IPS DF 4.7 (cell line): ENCODE measurements at regions not wholly inside any gene's neighbourhood (a gene's known extent, or its start where the extent isn't known, plus 50 kb on each side); places are given as distances from the start of the nearest gene placed in this dataset.

Experiments
- DNase-seq: peaks from one replicate; pipeline ENCODE4 v3.0.0-alpha.2; 2013; ENCODE audit warnings: low spot score; ENCODE audit errors: extremely low read depth

DNA sequence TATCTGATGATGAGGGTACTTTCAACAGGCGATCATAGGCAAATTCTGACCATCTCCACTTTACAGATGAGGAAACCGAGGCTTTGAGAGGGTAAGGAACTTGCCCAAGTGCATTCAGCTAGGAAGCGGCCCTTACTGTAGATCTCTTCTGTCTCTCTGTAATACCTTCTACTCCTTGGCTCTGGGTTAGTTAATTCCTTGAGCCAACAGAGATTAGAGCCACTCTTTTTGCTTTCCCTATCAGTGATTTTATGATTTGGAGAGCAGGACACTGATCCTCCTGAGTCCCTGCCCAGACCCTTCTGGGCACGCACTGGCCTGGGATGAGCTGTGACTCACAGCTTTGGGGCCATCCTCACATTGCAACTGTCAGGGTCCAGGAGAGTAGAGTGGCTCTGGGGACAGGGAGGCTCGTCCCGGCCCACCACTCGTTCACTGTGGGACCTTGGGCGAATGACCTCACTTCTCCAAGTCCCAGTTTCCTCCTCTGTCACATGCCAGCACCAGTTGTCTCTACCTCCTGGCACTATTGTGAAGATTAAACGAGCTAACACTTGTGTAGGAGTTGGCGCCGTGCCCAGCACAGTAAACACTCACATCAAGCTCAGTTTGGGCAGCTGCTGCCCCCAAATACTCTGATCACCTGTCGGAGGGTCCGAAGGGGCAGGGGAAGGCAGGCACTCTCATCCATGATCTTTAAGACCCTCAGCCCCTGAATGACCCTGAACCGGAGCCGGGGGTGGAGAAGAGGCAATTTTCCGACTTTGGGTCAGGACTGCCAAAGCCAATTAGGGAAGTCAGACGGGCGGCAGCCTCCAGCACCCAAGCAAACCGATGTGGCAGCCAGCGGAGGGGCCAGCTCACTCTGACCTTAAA is 235.0 kb downstream of the MIAT start:
- DNase-seq, result no peak

DNA sequence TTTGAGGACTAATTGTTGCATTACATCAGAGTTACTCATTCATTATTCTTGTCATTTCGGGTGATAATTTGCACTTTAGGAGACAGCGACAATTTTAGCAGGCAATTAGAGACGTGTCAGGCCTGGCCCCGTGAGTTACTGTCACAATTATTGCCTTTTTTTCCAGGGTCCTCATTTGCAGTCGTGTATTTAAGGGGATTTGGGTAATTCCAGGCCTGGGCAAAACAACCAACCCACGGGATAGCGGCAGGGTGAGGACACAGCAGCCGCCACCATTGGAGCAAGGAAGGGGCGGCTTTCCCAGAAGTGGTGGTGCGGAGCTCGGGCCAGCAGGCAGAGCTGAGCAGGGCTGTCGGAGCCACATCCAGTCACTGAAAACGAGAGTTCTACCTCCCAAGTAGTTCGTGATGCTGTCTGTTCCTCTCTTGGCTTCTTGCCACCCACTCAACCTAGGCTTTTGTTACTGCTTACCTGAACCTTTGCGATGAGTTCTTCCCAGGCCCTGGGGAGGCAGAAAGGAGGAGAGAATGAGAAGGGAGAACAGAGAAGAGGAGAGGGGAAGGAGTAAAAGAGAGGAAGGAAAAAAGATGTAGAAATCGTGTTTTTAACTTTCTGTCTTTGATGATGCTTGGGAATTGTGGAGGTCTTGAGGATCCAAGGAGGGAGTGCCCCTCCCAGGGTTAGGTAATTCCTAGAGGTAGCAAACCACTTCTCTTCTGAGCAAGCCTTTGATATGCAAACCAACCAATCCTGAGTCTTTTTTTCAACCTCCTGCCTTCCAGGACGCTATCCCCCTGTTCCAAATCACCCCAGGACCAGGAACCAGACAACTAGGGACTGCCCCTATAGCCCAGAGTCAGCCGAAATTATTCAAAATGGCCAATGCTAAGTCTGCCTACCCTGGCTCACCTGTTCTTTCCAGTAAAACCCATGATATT is 236.1 kb downstream of the MIAT start:
- no peak for DNase-seq

DNA sequence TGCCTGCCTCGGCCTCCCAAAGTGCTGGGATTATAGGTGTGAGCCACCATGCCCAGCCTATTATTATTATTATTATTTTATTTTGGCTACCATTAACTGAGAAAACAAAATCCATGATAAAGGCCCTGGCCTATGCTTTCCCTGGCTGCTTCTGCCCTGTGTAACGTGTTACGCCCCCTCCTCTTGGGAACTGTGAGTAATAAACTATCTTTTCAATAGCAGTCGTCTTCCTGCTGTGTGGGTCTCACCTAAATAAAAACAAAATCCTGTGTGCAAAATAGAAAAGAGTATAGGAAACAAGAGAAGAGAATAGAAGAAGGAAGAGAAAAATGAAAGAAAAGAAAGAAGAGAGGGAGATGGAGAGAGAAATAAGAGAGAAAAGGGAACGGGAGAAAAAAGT is 237.0 kb downstream of the MIAT start:
- no peak for DNase-seq

- DNase-seq, result no peak
Measured at GRCh38 chr22:26894766-26895485, 237.5 kb downstream of the MIAT start.

DNA sequence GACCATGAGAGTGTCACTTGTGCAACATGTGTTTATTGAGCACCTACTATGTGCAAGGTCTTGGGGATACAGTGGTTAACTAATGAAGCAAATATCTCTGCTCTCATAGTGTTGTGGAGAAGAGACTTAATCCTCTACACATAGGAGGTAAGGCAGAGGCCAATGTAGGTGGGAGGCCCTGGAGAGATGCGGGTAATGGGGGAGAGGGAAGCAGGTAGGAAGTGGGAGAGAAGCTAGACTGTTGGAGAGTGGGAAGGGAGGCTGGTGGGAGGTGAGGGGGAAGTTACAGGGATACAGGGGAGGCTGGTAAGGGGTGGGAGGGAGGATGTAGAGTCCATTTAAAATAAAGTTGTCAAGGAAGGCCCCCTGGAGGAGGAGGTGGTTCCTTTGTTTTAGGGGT is 240.0 kb downstream of the MIAT start:
- no peak for DNase-seq

GRCh38 chr22:26898946-26899605 is 241.7 kb downstream of the MIAT start:
- no peak for DNase-seq

GRCh38 chr22:26900787-26901186 is 243.4 kb downstream of the MIAT start:
- no peak for DNase-seq

DNA sequence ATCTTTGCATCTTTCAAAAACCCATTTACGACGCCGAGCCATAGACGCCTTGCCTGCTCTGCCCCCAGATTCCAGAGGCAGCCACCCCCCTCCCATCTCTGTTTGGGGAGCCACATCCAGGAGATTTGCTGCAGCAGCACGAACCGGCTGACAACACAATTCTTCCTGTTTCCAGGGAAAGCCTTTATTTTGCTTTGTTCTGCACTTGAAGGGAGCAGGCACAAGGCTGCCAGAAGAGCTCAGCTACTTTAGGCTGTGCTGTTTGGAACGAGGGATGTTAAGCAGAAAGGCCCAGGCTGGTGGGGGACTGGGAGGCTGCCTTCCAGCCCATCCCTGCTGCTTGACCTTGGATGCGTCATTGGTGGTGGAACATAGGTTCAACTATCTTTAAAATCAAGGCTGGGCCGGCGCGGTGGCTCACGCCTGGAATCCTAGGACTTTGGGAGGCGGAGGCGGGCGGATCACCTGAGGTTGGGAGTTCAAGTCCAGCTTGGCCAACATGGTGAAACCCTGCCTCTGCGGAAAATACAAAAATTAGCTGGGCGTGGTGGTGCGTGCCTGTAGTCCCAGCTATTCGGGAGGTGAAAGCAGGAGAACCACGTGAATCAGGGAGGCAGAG is 243.9 kb downstream of the MIAT start:
- DNase-seq, result no peak

- no peak for DNase-seq
Measured at GRCh38 chr22:26902401-26903029, 245.1 kb downstream of the MIAT start.

DNA sequence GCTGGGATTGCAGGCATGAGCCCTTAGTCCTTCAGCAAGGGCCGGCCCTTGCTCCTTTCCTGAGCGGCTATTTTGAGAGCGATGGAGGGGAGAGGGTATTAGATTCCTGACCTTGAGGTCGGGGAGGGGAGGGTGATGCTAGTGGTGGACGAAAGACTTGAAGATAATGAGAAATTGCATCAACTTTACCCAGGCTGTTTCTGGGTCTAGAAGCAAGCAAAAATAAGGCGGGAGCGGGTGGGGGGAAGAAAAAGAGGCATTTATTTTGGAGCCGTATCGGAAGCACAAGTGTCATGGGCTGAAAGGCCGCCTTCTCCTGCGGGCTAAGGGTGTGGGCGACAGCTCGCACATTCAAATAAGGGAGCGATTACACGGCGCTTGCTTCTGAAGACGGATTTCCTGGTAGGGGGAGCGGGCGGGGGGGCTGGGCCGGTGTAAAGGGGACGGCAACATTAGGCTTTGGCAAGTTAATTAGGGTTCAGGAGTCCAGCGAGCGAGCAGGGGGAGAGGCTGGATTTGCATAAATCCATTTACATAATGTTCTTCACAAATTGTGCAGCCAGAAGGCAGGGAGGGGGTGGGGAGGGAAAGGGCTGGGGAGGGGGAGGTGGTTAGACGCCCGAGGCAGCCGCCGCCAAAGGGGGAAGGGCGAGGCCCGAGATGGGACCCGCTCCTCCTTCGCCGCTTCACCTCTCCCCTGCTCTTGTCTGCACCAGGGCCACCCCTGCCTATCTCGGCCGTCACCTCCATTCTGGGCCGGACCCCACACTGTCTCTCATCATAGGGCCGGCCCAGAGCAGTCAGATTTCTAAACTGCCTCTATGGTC is 245.9 kb downstream of the MIAT start:
- no peak for DNase-seq

GRCh38 chr22:26904483-26904882 is 247.1 kb downstream of the MIAT start:
- no peak for DNase-seq

GRCh38 chr22:26905076-26905475 is 247.7 kb downstream of the MIAT start:
- no peak for DNase-seq

GRCh38 chr22:26905640-26906039 is 248.3 kb downstream of the MIAT start:
- DNase-seq, result no peak

DNA sequence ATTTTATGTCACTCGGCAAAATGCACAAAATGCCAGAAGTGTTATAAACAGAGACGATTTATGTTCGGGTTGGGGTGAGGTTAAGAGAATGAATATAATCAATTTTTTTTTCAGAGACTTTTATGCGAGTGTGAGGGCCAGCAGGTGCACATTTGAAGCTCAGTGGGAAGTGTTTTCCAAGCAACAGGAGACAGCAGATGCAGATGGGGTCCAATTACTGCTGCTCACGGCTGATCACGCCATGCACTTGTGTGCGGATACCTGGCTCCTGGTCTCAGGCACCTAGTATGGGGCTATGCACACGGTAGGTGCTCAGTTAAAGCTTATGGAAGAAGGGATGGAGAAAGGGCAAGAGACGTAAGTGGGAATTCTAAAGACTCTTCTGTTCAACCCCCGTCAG is 249.1 kb downstream of the MIAT start:
- DNase-seq, result no peak

- no peak for DNase-seq
Measured at GRCh38 chr22:26907366-26907765, 250.0 kb downstream of the MIAT start.

DNA sequence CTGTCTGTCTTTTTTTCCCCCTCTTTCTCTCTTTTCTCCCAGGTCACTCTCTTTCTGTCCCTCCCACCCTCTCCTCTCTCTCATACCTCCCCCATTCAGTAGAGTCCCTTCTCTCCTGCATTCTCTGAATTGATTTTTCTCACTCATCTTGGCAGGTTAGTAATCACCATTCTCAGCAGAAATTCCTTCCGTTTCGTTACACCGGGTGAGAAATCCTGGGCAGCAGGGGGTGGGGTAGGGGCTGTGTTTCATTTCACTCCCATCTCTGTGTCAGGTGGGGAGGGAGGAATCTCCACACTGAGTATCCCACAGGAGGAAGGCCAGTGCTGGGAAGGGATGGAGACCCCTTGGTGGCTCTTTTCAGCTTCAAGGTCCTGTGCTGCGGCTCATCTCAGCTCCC is 253.5 kb downstream of the MIAT start:
- DNase-seq, result no peak

DNA sequence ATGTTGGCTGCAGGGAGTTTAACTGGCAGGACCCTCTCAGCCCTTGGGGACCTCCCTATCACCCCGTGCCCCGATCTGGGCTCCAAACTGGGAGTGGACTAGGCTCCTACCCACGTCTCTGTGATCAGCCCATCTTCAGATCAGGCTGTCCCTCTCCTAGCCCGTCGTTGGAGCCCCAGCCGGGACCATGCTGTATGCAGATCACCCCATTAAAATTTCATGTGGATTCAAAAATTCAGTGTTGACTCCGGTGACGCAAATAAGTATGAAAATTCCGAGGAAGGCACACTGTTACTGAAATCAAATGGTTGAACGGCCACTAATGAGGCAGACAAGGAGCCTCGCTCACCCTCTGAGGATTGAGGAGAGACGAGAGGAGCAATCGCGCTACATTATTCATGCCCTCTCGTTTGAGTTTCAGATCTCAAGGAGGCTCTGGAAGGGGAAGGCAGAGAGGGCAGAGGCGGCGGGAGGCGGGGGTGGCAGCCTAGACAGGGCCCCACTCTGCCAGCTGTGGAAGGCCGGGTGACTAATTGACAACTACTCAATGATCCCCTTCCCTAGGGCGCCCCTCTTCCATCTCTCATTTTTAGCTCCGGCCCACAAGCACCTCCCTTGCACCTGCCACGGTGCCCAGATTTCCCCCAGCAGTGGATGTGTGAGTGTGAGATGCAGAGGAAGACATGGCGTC is 255.4 kb downstream of the MIAT start:
- DNase-seq, result no peak

DNA sequence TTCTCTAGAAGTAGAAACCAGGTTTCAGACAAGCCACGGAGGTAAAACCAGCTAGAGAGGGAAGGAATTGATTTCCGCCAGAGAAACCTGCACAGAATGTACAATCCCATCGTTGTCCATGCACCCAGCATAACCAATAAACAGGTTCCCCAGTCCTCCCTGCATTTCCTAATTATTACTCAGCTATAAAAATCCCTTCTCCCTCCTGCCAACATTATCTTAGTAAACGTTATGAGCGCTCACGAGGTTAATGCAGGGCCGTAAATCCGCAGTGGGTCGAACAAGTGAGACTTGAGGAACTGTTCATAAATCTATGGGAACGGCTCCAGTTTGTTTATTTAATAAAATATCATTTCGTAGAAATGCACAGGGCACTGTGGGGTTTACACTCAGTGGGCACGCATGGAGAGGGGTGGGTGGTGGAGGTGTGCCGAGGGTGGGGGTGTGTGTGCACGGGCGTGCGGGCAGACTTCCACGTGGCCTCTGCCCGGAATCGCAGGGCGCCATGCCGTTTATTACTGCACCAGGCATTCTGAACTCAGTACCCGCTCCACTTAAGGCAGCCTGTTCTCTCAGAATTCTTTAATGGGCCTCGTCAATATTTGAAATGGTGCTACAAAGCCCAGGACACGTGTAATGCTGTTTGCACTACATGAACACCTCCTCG is 257.3 kb downstream of the MIAT start:
- DNase-seq, result no peak
